GM12864 (cell line): ENCODE measurements at regions not wholly inside any gene's neighbourhood (a gene's known extent, or its start where the extent isn't known, plus 50 kb on each side); places are given as distances from the start of the nearest gene placed in this dataset.

Experiments used
- DNase-seq: peaks from one replicate; pipeline ENCODE4 v3.0.0-alpha.2; 2011; ENCODE audit warnings: low read depth
- H3K4me3 ChIP-seq: 2 replicates; pipeline ENCODE4 v1.5.1; 2011; ENCODE audit warnings: mild to moderate bottlenecking, low read depth, low read length, control low read depth
- TF ChIP-seq, protein P1 (sequence below): IDR thresholded peaks from 2 replicates; pipeline ENCODE4 v1.5.1; 2011; ENCODE audit warnings: low read depth, mild to moderate bottlenecking, moderate library complexity, low read length, control low read depth, inconsistent platforms; ENCODE audit errors: missing control alignments

DNA sequence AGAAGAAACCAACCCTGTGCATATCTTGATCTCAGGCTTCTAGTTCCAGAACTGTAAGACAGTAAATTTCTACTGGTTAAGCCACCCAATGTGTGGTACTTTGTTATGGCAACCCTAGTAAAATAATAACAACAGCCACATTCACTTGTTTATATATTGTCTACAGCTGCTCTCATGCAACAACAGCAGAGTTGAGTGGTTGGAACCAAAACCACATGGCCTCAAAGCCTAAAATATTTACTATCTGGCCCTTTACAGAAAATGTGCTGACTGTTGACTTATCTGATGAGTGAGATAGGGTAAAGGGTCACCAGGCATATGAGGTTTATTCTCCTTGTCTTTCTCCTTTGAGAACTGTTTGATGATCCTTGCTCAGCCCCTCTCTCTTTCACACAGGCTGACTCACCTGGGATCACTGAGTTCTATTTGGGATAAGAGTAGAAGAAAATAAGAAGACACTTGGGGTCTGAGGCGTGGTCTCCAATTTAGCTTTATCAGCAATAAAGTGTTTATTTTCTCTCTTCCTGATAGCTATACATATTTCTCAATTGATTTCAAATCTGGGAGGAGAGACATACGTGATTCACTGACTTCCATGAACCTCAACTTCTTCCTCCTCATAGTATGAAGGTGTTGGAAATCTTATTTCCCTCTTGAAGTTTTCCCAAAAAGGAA lies 227.5 kb upstream of the STARD13 start:
- no peak overlapping the region for H3K4me3 ChIP-seq
- TF ChIP-seq, protein P1, sequence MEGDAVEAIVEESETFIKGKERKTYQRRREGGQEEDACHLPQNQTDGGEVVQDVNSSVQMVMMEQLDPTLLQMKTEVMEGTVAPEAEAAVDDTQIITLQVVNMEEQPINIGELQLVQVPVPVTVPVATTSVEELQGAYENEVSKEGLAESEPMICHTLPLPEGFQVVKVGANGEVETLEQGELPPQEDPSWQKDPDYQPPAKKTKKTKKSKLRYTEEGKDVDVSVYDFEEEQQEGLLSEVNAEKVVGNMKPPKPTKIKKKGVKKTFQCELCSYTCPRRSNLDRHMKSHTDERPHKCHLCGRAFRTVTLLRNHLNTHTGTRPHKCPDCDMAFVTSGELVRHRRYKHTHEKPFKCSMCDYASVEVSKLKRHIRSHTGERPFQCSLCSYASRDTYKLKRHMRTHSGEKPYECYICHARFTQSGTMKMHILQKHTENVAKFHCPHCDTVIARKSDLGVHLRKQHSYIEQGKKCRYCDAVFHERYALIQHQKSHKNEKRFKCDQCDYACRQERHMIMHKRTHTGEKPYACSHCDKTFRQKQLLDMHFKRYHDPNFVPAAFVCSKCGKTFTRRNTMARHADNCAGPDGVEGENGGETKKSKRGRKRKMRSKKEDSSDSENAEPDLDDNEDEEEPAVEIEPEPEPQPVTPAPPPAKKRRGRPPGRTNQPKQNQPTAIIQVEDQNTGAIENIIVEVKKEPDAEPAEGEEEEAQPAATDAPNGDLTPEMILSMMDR: no peak
- no peak for DNase-seq

DNA sequence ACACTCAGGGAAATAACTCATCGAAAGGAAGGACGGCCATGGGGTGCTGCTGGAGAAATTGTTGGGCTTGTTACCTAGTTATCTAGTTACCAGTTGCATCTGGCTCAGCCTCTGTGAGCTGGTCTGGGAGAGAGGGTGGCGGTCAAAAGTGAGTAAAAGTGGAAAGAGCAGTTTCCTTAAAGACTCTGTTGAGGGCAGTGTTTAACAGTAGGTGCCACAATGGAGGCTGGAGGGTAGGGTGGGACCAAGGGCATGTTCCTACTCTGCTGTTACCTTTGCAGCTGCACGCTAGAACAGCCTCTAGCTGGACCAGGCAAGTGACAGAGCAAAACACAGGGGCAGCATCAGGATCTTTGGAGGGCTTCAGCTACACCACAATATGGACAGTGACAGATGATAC lies 228.8 kb upstream of the STARD13 start:
- no peak overlapping the region for H3K4me3 ChIP-seq
- DNase-seq: no peak
- TF ChIP-seq, protein P1: no peak

GRCh38 chr13:33515146-33515545 lies 229.6 kb upstream of the STARD13 start:
- TF ChIP-seq, protein P1: no peak
- H3K4me3 ChIP-seq: no peak overlapping the region
- DNase-seq: no peak

- TF ChIP-seq, protein P1: no peak
- H3K4me3 ChIP-seq: no peak overlapping the region
- no peak for DNase-seq
Measured at GRCh38 chr13:33518452-33518851, 232.9 kb upstream of the STARD13 start.

- no peak overlapping the region for H3K4me3 ChIP-seq
- TF ChIP-seq, protein P1: no peak
Measured at GRCh38 chr13:33519561-33520467, 234.3 kb upstream of the STARD13 start.

GRCh38 chr13:33520468-33520839 lies 234.9 kb upstream of the STARD13 start:
- TF ChIP-seq, protein P1: no peak
- no peak overlapping the region for H3K4me3 ChIP-seq
- DNase-seq: no peak

More at GRCh38 chr13:33519561-33520467, 234.3 kb upstream of the STARD13 start:
- no peak for DNase-seq
